Astrocyte of the hippocampus (primary cell): ENCODE measurements at regions not wholly inside any gene's neighbourhood (a gene's known extent, or its start where the extent isn't known, plus 50 kb on each side); places are given as distances from the start of the nearest gene placed in this dataset.
A peak's percentile ranks its signal among the peaks of the same experiment; 100 is the strongest.
"Not testable (repeated sequence)": the region's sequence is repeated elsewhere in the genome, so short reads cannot be mapped to it uniquely, and the experiment has no call there.

Experiments used
- DNase-seq: peaks from one replicate; pipeline ENCODE4 v3.0.0; 2011; ENCODE audit warnings: low read depth, low spot score

GRCh38 chr4:17436047-17436749 lies 75.7 kb downstream of the QDPR start:
- not testable (repeated sequence) for DNase-seq

- peak; percentile 18 for DNase-seq
Observed at GRCh38 chr4:17433827-17434226, 78.1 kb downstream of the QDPR start.

GRCh38 chr4:17427991-17428390 lies 83.9 kb downstream of the QDPR start:
- no peak for DNase-seq

- no peak for DNase-seq
Observed at GRCh38 chr4:17426222-17426621, 85.7 kb downstream of the QDPR start.

- no peak for DNase-seq
Observed at GRCh38 chr4:17418010-17418409, 93.9 kb downstream of the QDPR start.

GRCh38 chr4:17414392-17414791 lies 97.5 kb downstream of the QDPR start:
- DNase-seq: no peak

GRCh38 chr4:17400686-17401085 lies 111.2 kb downstream of the QDPR start:
- no peak for DNase-seq

- DNase-seq: no peak
Observed at GRCh38 chr4:17398805-17399204, 113.1 kb downstream of the QDPR start.

GRCh38 chr4:17398035-17398434 lies 113.9 kb downstream of the QDPR start:
- DNase-seq: no peak

- no peak for DNase-seq
Observed at GRCh38 chr4:17397611-17398010, 114.3 kb downstream of the QDPR start.

- DNase-seq: peak; percentile 32
Observed at GRCh38 chr4:17385403-17385802, 126.5 kb downstream of the QDPR start.

- no peak for DNase-seq
Observed at GRCh38 chr4:17380347-17380746, 131.5 kb downstream of the QDPR start.

- DNase-seq: peak; percentile 62
Observed at GRCh38 chr4:17376205-17376604, 135.7 kb downstream of the QDPR start.

- DNase-seq: no peak
Observed at GRCh38 chr4:17373666-17374065, 138.2 kb downstream of the QDPR start.

- DNase-seq: no peak
Observed at GRCh38 chr4:17370818-17371217, 141.1 kb downstream of the QDPR start.

GRCh38 chr4:17368408-17368807 lies 143.5 kb downstream of the QDPR start:
- peak; percentile 10 for DNase-seq

GRCh38 chr4:17367201-17367600 lies 144.7 kb downstream of the QDPR start:
- no peak for DNase-seq

- DNase-seq: peak; percentile 78
Observed at GRCh38 chr4:17366496-17366895, 145.4 kb downstream of the QDPR start.

GRCh38 chr4:17362430-17362829 lies 149.5 kb downstream of the QDPR start:
- no peak for DNase-seq

GRCh38 chr4:17358241-17358640 lies 153.6 kb downstream of the QDPR start:
- DNase-seq: no peak

- DNase-seq: no peak
Observed at GRCh38 chr4:17356926-17357325, 155.0 kb downstream of the QDPR start.

GRCh38 chr4:17352357-17352756 lies 159.5 kb downstream of the QDPR start:
- DNase-seq: no peak

- peak; percentile 61 for DNase-seq
Observed at GRCh38 chr4:17347445-17347844, 164.4 kb downstream of the QDPR start.

- no peak for DNase-seq
Observed at GRCh38 chr4:17339376-17339775, 172.5 kb downstream of the QDPR start.
